ENCODE measurements at regions not wholly inside any gene's neighbourhood (a gene's known extent, or its start where the extent isn't known, plus 50 kb on each side); places are given as distances from the start of the nearest gene placed in this dataset.

GRCh38 chr6:164130151-164130550 lies 715.6 kb downstream of the QKI start:
- TF ChIP-seq, protein P1, sequence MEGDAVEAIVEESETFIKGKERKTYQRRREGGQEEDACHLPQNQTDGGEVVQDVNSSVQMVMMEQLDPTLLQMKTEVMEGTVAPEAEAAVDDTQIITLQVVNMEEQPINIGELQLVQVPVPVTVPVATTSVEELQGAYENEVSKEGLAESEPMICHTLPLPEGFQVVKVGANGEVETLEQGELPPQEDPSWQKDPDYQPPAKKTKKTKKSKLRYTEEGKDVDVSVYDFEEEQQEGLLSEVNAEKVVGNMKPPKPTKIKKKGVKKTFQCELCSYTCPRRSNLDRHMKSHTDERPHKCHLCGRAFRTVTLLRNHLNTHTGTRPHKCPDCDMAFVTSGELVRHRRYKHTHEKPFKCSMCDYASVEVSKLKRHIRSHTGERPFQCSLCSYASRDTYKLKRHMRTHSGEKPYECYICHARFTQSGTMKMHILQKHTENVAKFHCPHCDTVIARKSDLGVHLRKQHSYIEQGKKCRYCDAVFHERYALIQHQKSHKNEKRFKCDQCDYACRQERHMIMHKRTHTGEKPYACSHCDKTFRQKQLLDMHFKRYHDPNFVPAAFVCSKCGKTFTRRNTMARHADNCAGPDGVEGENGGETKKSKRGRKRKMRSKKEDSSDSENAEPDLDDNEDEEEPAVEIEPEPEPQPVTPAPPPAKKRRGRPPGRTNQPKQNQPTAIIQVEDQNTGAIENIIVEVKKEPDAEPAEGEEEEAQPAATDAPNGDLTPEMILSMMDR (IDR thresholded peaks at IDR 0.05) = no peak
- TF ChIP-seq POLR2AphosphoS5 (IDR thresholded peaks at IDR 0.05) (no peak), EP300 (IDR thresholded peaks at IDR 0.05) (no peak)
